Immature natural killer cell (primary cell): ENCODE measurements at regions not wholly inside any gene's neighbourhood (a gene's known extent, or its start where the extent isn't known, plus 50 kb on each side); places are given as distances from the start of the nearest gene placed in this dataset.
"Not testable (repeated sequence)": the region's sequence is repeated elsewhere in the genome, so short reads cannot be mapped to it uniquely, and the experiment has no call there.

ENCODE experiments used
- DNase-seq, 3 donors: peaks; one replicate each; pipeline ENCODE4 v3.0.0; 2022; ENCODE audit warnings: mixed read lengths in 1 of 3
- H3K27ac Mint-ChIP-seq, 6 donors: one replicate each; pipeline ENCODE4 v1.8.0; 2020; ENCODE audit warnings: mixed read lengths in 6 of 6, mild to moderate bottlenecking in 5 of 6, inconsistent platforms in 4 of 6, moderate library complexity in 3 of 6
- H3K27me3 Mint-ChIP-seq, 3 donors: one replicate each; pipeline ENCODE4 v1.8.0; 2020 to 2021; ENCODE audit warnings: low read depth in 3 of 3, mild to moderate bottlenecking in 3 of 3, mixed read lengths in 3 of 3, moderate library complexity in 3 of 3, inconsistent platforms in 1 of 3
- H3K36me3 Mint-ChIP-seq, 3 donors: one replicate each; pipeline ENCODE4 v1.8.0; 2020; ENCODE audit warnings: mixed read lengths in 3 of 3, inconsistent platforms in 2 of 3, mild to moderate bottlenecking in 2 of 3
- H3K4me1 Mint-ChIP-seq, 2 donors: one replicate each; pipeline ENCODE4 v1.8.0; 2020; ENCODE audit warnings: inconsistent platforms in 2 of 2, mild to moderate bottlenecking in 2 of 2, mixed read lengths in 2 of 2, moderate library complexity in 1 of 2
- H3K4me3 Mint-ChIP-seq, 5 donors: one replicate each; pipeline ENCODE4 v1.8.0; 2020; ENCODE audit warnings: mild to moderate bottlenecking in 5 of 5, mixed read lengths in 5 of 5, inconsistent platforms in 3 of 5, moderate library complexity in 3 of 5
- H3K9me3 Mint-ChIP-seq, 6 donors: one replicate each; pipeline ENCODE4 v1.8.0; 2020; ENCODE audit warnings: mild to moderate bottlenecking in 6 of 6, mixed read lengths in 6 of 6, inconsistent platforms in 4 of 6, moderate library complexity in 3 of 6

- Mint-ChIP-seq H3K27me3 (peaks cover 0 to 12% (median 6%) of the 10 kb centered on the region in 3 donors), H3K36me3 (no peaks in the 10 kb centered on the region), H3K4me3 (no peak overlapping the region), H3K27ac (no peak overlapping the region), H3K9me3 (peaks cover 0 to 1% (median 0%) of the 10 kb centered on the region in 6 donors), H3K4me1 (no peaks in the 10 kb centered on the region)
- DNase-seq, result no peak
Measured at GRCh38 chr2:67888351-67889005, 174.3 kb downstream of the C1D start.

GRCh38 chr2:67889056-67889455, 173.7 kb downstream of the C1D start:
- H3K9me3 Mint-ChIP-seq, result peaks cover 0 to under 1% (median 0%) of the 10 kb centered on the region in 6 donors
- H3K27ac Mint-ChIP-seq, result no peak overlapping the region
- no peaks in the 10 kb centered on the region for H3K4me1 Mint-ChIP-seq
- H3K27me3 Mint-ChIP-seq, result peaks cover 0 to 7% (median 4%) of the 10 kb centered on the region in 3 donors
- H3K36me3 Mint-ChIP-seq, result no peaks in the 10 kb centered on the region
- no peak overlapping the region for H3K4me3 Mint-ChIP-seq
- no peak for DNase-seq

GRCh38 chr2:67891642-67892041, 171.2 kb downstream of the C1D start:
- H3K4me1 Mint-ChIP-seq, result no peaks in the 10 kb centered on the region
- DNase-seq, result no peak
- H3K9me3 Mint-ChIP-seq, result peaks cover 0 to 3% (median 0%) of the 10 kb centered on the region in 6 donors
- H3K4me3 Mint-ChIP-seq, result no peak overlapping the region
- H3K36me3 Mint-ChIP-seq, result no peaks in the 10 kb centered on the region
- peaks cover 0 to 5% (median 3%) of the 10 kb centered on the region in 3 donors for H3K27me3 Mint-ChIP-seq
- H3K27ac Mint-ChIP-seq, result no peak overlapping the region

- Mint-ChIP-seq H3K4me3 (no peak overlapping the region), H3K9me3 (peaks cover 0 to 3% (median 0%) of the 10 kb centered on the region in 6 donors), H3K27me3 (peaks cover 0 to 5% (median 3%) of the 10 kb centered on the region in 3 donors), H3K36me3 (no peaks in the 10 kb centered on the region), H3K4me1 (no peaks in the 10 kb centered on the region), H3K27ac (no peak overlapping the region)
- DNase-seq, result no peak
Measured at GRCh38 chr2:67892339-67892846, 170.4 kb downstream of the C1D start.

- Mint-ChIP-seq H3K36me3 (no peaks in the 10 kb centered on the region), H3K4me3 (no peak overlapping the region), H3K27me3 (peaks cover 0 to 4% (median 3%) of the 10 kb centered on the region in 3 donors), H3K9me3 (peaks cover 0 to 3% (median 0%) of the 10 kb centered on the region in 6 donors), H3K27ac (no peak overlapping the region), H3K4me1 (no peaks in the 10 kb centered on the region)
- DNase-seq, result no peak
Measured at GRCh38 chr2:67895227-67895941, 167.4 kb downstream of the C1D start.

GRCh38 chr2:67896076-67896475, 166.7 kb downstream of the C1D start:
- peaks cover 0 to 2% (median 1%) of the 10 kb centered on the region in 3 donors for H3K27me3 Mint-ChIP-seq
- peak overlapping the region in 1 of 5 donors; percentile 31 for H3K4me3 Mint-ChIP-seq
- no peak overlapping the region for H3K27ac Mint-ChIP-seq
- H3K36me3 Mint-ChIP-seq, result no peaks in the 10 kb centered on the region
- no peaks in the 10 kb centered on the region for H3K4me1 Mint-ChIP-seq
- H3K9me3 Mint-ChIP-seq, result peaks cover 0 to 3% (median 0%) of the 10 kb centered on the region in 6 donors
- no peak for DNase-seq

- H3K36me3 Mint-ChIP-seq, result no peaks in the 10 kb centered on the region
Measured at GRCh38 chr2:67896476-67896875, 166.3 kb downstream of the C1D start.

GRCh38 chr2:67898595-67898994, 164.2 kb downstream of the C1D start:
- Mint-ChIP-seq H3K27me3 (peaks cover 0 to 8% (median 1%) of the 10 kb centered on the region in 3 donors), H3K4me3 (no peak overlapping the region), H3K4me1 (no peaks in the 10 kb centered on the region), H3K9me3 (peaks cover 0 to 3% (median 0%) of the 10 kb centered on the region in 6 donors), H3K27ac (no peak overlapping the region), H3K36me3 (no peaks in the 10 kb centered on the region)
- no peak for DNase-seq

More at GRCh38 chr2:67896476-67896875, 166.3 kb downstream of the C1D start:
- no peaks in the 10 kb centered on the region for H3K4me1 Mint-ChIP-seq
- DNase-seq, result no peak
- peaks cover 0 to 3% (median 0%) of the 10 kb centered on the region in 6 donors for H3K9me3 Mint-ChIP-seq
- H3K27ac Mint-ChIP-seq, result no peak overlapping the region
- no peak overlapping the region for H3K4me3 Mint-ChIP-seq
- peaks cover 0 to 2% (median 1%) of the 10 kb centered on the region in 3 donors for H3K27me3 Mint-ChIP-seq

GRCh38 chr2:67899187-67899586, 163.6 kb downstream of the C1D start:
- H3K9me3 Mint-ChIP-seq, result peaks cover 0 to 6% (median 0%) of the 10 kb centered on the region in 6 donors
- no peak overlapping the region for H3K4me3 Mint-ChIP-seq
- H3K36me3 Mint-ChIP-seq, result no peaks in the 10 kb centered on the region
- peaks cover 0 to 8% (median 2%) of the 10 kb centered on the region in 3 donors for H3K27me3 Mint-ChIP-seq
- DNase-seq, result no peak
- no peaks in the 10 kb centered on the region for H3K4me1 Mint-ChIP-seq
- no peak overlapping the region for H3K27ac Mint-ChIP-seq

- DNase-seq, result no peak
- Mint-ChIP-seq H3K4me1 (no peaks in the 10 kb centered on the region), H3K27me3 (peaks cover 0 to 8% (median 2%) of the 10 kb centered on the region in 3 donors), H3K36me3 (no peaks in the 10 kb centered on the region), H3K27ac (no peak overlapping the region), H3K4me3 (no peak overlapping the region), H3K9me3 (peaks cover 0 to 4% (median 0%) of the 10 kb centered on the region in 6 donors)
Measured at GRCh38 chr2:67900826-67901225, 162.0 kb downstream of the C1D start.

GRCh38 chr2:67904566-67904965, 158.2 kb downstream of the C1D start:
- Mint-ChIP-seq H3K4me1 (no peaks in the 10 kb centered on the region), H3K9me3 (peaks cover 0 to 3% (median 0%) of the 10 kb centered on the region in 6 donors), H3K36me3 (no peaks in the 10 kb centered on the region), H3K4me3 (no peak overlapping the region), H3K27me3 (peaks cover 1 to 16% (median 4%) of the 10 kb centered on the region in 3 donors), H3K27ac (no peak overlapping the region)
- no peak for DNase-seq

- Mint-ChIP-seq H3K9me3 (peaks cover 0 to 3% (median 0%) of the 10 kb centered on the region in 6 donors), H3K4me3 (no peak overlapping the region), H3K36me3 (no peaks in the 10 kb centered on the region), H3K27ac (no peak overlapping the region), H3K27me3 (peaks cover 2 to 16% (median 4%) of the 10 kb centered on the region in 3 donors), H3K4me1 (no peaks in the 10 kb centered on the region)
- DNase-seq, result no peak
Measured at GRCh38 chr2:67904966-67905365, 157.8 kb downstream of the C1D start.

GRCh38 chr2:67906547-67906946, 156.3 kb downstream of the C1D start:
- not testable (repeated sequence) for H3K36me3 Mint-ChIP-seq, H3K27ac Mint-ChIP-seq, H3K4me1 Mint-ChIP-seq, H3K9me3 Mint-ChIP-seq, H3K4me3 Mint-ChIP-seq, DNase-seq
- peaks cover 2 to 16% (median 4%) of the 10 kb centered on the region in 3 donors for H3K27me3 Mint-ChIP-seq
